Right lobe of liver (tissue), 6 donors: ENCODE measurements at regions not wholly inside any gene's neighbourhood (a gene's known extent, or its start where the extent isn't known, plus 50 kb on each side); places are given as distances from the start of the nearest gene placed in this dataset.

Source experiments
- ATAC-seq, 4 donors: fragments of 200-7000 bp; cut with Tn5 transposase; one replicate each; pipeline ENCODE4 v1.9.1; 2020; ENCODE audit warnings: mild to moderate bottlenecking in 4 of 4, moderate library complexity in 4 of 4
- DNase-seq, 3 donors: peaks; one replicate each; pipeline ENCODE4 v3.0.0-alpha.2; 2020
- H3K27ac ChIP-seq, 3 donors: fragments of 200-600 bp; one replicate each; pipeline ENCODE4 v1.8.0; 2022
- H3K27me3 ChIP-seq, 2 donors: fragments of 200-600 bp; one replicate each; pipeline ENCODE4 v1.8.0; 2022
- H3K36me3 ChIP-seq, 4 donors: fragments of 200-600 bp; sonication (generic) in 1 of 4; one replicate each; pipeline versions ENCODE4 v1.5.1 to v1.8.0; 2017 to 2022; ENCODE audit warnings: control low read depth in 1 of 4
- H3K4me1 ChIP-seq, 4 donors: fragments of 200-600 bp; sonication (generic) in 1 of 4; one replicate each; pipeline versions ENCODE4 v1.5.1 to v1.8.0; 2017 to 2022; ENCODE audit warnings: control low read depth in 1 of 4
- H3K4me3 ChIP-seq, 3 donors: fragments of 200-600 bp; one replicate each; pipeline ENCODE4 v1.8.0; 2022
- H3K9me3 ChIP-seq, 4 donors: fragments of 200-600 bp; sonication (generic) in 1 of 4; one replicate each; pipeline versions ENCODE4 v1.5.1 to v1.8.0; 2017 to 2022; ENCODE audit warnings: control low read depth in 1 of 4
- POLR2A ChIP-seq: fragments of 450-650 bp; IDR thresholded peaks from one replicate; pipeline ENCODE4 v1.6.1; 2017; ENCODE audit warnings: antibody characterized with exemption, mild to moderate bottlenecking
- WGBS: methylation state at CpG from one replicate; pipeline ENCODE4 v1.1.6; 2018; ENCODE audit warnings: low coverage, low lambda C conversion rate; ENCODE audit not compliant: insufficient coverage; ENCODE audit errors: missing lambda C conversion rate; 5-methylcytosine and 5-hydroxymethylcytosine counted together
- intact Hi-C, 2 donors: fragments of 100-400 bp; cut with DNase I; formaldehyde crosslinking; loops; one replicate each; pipeline versions ENCODE4 v1.11.2 to v1.14.1; 2022
- TF ChIP-seq, protein P1 (sequence below), 4 donors: fragments of 200-600 bp in 3 of 4; fragments of 450-650 bp in 1 of 4; IDR thresholded peaks; one replicate each; pipeline versions ENCODE4 v1.5.1 to v1.8.0; 2016 to 2022; ENCODE audit warnings: antibody characterized with exemption in 4 of 4, mild to moderate bottlenecking in 2 of 4
- donor health status: DM: no; HTN: yes; CAD: no.
- donor health status: DM: no; HTN: no; CAD: no.
- donor health status: DM: no; HTN: no; CAD: no.
- donor health status: DM: no; HTN: yes; CAD: no.
- donor health status: DM: no; HTN: yes; CAD: no.

- ATAC-seq (no peak), DNase-seq (no peak)
- no peaks in the 10 kb centered on the region for H3K27me3 ChIP-seq
- intact Hi-C loops, result no loop called here
- 48% methylated on average over 3 of the region's 3 CpGs for WGBS
- no peaks in the 10 kb centered on the region for H3K36me3 ChIP-seq
- no peaks in the 10 kb centered on the region for H3K4me1 ChIP-seq
- no peak overlapping the region for H3K27ac ChIP-seq
- no peaks in the 10 kb centered on the region for H3K9me3 ChIP-seq
- TF ChIP-seq, protein P1, sequence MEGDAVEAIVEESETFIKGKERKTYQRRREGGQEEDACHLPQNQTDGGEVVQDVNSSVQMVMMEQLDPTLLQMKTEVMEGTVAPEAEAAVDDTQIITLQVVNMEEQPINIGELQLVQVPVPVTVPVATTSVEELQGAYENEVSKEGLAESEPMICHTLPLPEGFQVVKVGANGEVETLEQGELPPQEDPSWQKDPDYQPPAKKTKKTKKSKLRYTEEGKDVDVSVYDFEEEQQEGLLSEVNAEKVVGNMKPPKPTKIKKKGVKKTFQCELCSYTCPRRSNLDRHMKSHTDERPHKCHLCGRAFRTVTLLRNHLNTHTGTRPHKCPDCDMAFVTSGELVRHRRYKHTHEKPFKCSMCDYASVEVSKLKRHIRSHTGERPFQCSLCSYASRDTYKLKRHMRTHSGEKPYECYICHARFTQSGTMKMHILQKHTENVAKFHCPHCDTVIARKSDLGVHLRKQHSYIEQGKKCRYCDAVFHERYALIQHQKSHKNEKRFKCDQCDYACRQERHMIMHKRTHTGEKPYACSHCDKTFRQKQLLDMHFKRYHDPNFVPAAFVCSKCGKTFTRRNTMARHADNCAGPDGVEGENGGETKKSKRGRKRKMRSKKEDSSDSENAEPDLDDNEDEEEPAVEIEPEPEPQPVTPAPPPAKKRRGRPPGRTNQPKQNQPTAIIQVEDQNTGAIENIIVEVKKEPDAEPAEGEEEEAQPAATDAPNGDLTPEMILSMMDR (IDR thresholded peaks at IDR 0.05), result no peak
- no peak for TF ChIP-seq POLR2A
- H3K4me3 ChIP-seq, result no peak overlapping the region
Observed at GRCh38 chr3:99586701-99587100, 51.7 kb upstream of the COL8A1 start.

DNA sequence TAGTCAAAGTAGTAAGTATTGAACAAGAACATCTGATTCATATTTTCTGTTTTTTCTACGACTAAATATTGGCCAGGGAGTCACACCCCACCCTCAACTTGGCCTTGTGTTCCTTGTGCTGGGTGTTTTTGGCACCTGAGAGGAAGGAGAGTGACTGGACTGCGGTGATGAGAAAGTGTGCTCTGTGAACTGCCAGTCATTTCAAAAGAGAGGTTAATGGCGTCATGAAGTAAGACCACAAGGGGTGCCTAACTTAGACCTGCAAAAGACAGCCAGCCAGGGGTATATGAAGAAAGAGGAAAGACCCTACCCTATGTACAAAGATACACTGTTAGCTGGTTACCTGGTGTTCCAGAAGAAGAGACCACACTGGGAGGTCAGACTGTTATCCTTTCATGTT, 58.4 kb upstream of the COL8A1 start:
- Histone ChIP-seq H3K4me1 (no peaks in the 10 kb centered on the region), H3K9me3 (no peaks in the 10 kb centered on the region), H3K36me3 (no peaks in the 10 kb centered on the region), H3K27ac (no peak overlapping the region), H3K4me3 (no peak overlapping the region), H3K27me3 (no peaks in the 10 kb centered on the region)
- WGBS, result 56% methylated on average over 3 of the region's 3 CpGs
- intact Hi-C loops, result no loop called here
- DNase-seq (no peak), ATAC-seq (no peak)
- no peak for TF ChIP-seq POLR2A
- TF ChIP-seq, protein P1 (IDR thresholded peaks at IDR 0.05), result no peak

- Histone ChIP-seq H3K36me3 (no peaks in the 10 kb centered on the region), H3K4me3 (no peak overlapping the region), H3K9me3 (no peaks in the 10 kb centered on the region), H3K27me3 (no peaks in the 10 kb centered on the region), H3K4me1 (no peaks in the 10 kb centered on the region), H3K27ac (no peak overlapping the region)
- ATAC-seq (no peak), DNase-seq (no peak)
- WGBS, result 57% methylated on average over 4 of the region's 4 CpGs
- TF ChIP-seq, protein P1 (IDR thresholded peaks at IDR 0.05), result no peak
- no peak for TF ChIP-seq POLR2A
- intact Hi-C loops, result no loop called here
Observed at GRCh38 chr3:99579246-99579645, 59.1 kb upstream of the COL8A1 start.

- no peak for TF ChIP-seq POLR2A
- TF ChIP-seq, protein P1 (IDR thresholded peaks at IDR 0.05), result no peak
- no peaks in the 10 kb centered on the region for H3K36me3 ChIP-seq
- H3K4me3 ChIP-seq, result no peak overlapping the region
- ATAC-seq (no peak), DNase-seq (no peak)
- no peaks in the 10 kb centered on the region for H3K9me3 ChIP-seq
- intact Hi-C loops, result no loop called here
- H3K4me1 ChIP-seq, result no peaks in the 10 kb centered on the region
- H3K27me3 ChIP-seq, result no peaks in the 10 kb centered on the region
- 42% methylated on average over 1 of the region's 1 CpG for WGBS
- H3K27ac ChIP-seq, result no peak overlapping the region
Observed at GRCh38 chr3:99578339-99578970, 59.9 kb upstream of the COL8A1 start.
